ENCODE measurements at regions not wholly inside any gene's neighbourhood (a gene's known extent, or its start where the extent isn't known, plus 50 kb on each side); places are given as distances from the start of the nearest gene placed in this dataset.

DNA sequence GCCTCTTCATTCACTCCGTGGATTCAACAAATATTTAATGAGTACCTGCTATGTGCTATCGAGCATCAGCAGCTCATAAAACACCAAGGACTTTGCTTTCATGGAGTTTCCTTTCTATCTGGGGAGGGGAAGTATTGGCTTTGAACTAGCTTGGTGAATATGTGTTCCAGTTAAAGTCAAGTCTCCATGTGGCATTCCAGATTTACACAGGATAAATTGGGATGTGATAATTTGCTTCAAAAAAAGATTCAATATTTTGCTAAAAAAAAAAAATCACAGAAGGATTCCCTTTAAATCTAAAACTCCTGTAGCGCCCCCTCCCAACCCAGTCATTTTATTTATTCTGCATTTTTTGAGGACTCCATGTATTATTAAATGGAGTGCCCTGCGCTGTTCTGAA is 346.3 kb upstream of the SLC30A5 start:
- TF ChIP-seq FOSL2 (IDR thresholded peaks at IDR 0.05; ENCODE audit: borderline replicate concordance, low read depth) = no peak
- TF ChIP-seq RFX5 (IDR thresholded peaks at IDR 0.05; ENCODE audit: low read length) = no peak
- no peak for TF ChIP-seq NRF1 (IDR thresholded peaks at IDR 0.05; ENCODE audit: low read depth, low read length)
- TF ChIP-seq, protein P1, sequence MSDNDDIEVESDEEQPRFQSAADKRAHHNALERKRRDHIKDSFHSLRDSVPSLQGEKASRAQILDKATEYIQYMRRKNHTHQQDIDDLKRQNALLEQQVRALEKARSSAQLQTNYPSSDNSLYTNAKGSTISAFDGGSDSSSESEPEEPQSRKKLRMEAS (IDR thresholded peaks at IDR 0.05; ENCODE audit: low read depth) = no peak
- TF ChIP-seq, protein P2, sequence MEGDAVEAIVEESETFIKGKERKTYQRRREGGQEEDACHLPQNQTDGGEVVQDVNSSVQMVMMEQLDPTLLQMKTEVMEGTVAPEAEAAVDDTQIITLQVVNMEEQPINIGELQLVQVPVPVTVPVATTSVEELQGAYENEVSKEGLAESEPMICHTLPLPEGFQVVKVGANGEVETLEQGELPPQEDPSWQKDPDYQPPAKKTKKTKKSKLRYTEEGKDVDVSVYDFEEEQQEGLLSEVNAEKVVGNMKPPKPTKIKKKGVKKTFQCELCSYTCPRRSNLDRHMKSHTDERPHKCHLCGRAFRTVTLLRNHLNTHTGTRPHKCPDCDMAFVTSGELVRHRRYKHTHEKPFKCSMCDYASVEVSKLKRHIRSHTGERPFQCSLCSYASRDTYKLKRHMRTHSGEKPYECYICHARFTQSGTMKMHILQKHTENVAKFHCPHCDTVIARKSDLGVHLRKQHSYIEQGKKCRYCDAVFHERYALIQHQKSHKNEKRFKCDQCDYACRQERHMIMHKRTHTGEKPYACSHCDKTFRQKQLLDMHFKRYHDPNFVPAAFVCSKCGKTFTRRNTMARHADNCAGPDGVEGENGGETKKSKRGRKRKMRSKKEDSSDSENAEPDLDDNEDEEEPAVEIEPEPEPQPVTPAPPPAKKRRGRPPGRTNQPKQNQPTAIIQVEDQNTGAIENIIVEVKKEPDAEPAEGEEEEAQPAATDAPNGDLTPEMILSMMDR (IDR thresholded peaks at IDR 0.05) = no peak
- no peak for TF ChIP-seq REST (IDR thresholded peaks at IDR 0.05; ENCODE audit: low read depth, low read length)
- no peak for TF ChIP-seq RCOR1 (IDR thresholded peaks at IDR 0.05; ENCODE audit: low read length)
